GM19468 (cell line): ENCODE measurements at regions not wholly inside any gene's neighbourhood (a gene's known extent, or its start where the extent isn't known, plus 50 kb on each side); places are given as distances from the start of the nearest gene placed in this dataset.

ENCODE experiments used
- ATAC-seq: cut with Tn5 transposase; IDR thresholded peaks from one replicate; pipeline ENCODE4 v1.9.1; 2021; ENCODE audit warnings: mild to moderate bottlenecking, moderate library complexity, moderate number of reproducible peaks; ENCODE audit not compliant: unreplicated experiment; ENCODE audit errors: extremely low read depth

DNA sequence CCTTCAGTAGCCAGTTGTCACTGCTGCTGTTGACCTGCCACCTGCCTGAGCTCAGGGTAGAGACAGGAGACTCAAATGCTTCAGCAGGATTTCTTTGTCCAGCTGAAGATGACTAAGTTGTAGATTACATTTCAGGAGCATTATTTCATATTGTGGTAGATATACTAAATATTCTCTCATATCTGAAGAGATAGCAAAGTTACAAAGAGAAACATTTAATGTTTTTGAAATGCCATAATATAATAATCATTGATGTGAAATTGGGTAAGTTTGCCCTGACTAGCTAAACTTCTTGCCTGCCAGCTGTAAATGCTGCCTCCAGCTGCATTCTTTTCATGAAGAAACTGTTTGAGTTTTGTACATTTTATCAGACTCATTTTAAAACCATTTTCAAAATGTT, 247.6 kb upstream of the CNKSR2 start:
- no peak for ATAC-seq

DNA sequence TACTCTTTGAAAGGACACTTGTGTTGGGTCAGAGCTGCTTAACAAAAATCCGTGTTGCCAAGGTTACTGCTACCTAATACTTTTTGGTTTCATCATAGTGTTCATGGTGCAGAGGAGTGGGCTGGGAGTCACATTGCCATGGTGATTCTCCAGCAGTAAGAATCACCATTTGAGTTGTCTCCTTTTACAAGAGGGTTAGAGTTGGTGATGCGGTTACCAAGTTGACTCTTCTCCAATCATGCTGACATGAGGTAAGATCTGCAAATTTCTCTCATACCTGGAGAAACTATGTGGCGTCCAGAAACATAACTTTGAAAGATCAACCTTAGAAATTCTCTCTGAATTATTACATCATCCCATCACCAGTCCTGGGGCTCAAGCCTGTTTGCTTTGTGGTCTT, 242.9 kb upstream of the CNKSR2 start:
- no peak for ATAC-seq

GRCh38 chrX:21131786-21132185, 242.4 kb upstream of the CNKSR2 start:
- no peak for ATAC-seq

DNA sequence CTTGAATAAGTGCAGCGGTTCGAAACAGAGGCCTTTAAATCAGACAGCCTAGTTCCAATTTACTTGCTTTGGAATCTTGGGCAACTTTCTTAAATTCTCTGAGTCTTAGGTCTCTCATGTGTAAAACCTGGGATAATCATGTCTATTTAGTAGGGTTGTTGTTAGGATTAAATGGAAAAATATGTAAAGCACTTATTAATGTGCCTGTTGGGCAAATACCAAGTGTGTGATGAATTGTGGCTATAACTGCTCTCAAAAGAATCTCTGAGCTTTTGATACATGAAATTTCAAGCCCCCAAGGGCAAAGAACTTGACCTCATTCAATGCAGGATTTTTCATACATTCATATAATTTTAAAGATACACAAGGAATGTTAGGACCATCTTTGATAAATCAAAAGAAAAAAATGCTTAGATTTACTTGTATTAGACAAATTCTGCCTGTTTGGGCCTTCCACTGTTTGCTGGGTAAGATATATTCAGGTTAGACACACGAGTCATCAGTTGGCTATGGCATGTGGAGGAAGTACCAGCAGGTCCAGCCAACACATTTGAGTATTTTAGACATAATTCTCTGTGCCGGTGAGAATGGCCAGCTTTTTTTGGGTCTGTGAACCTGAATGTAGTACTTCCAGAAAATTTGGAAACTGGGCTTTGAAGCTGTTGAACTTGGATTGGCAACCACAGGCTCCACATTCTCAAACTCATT, 241.4 kb upstream of the CNKSR2 start:
- no peak for ATAC-seq

- no peak for ATAC-seq
These were observed 224.0 kb upstream of the CNKSR2 start for GRCh38 chrX:21150208-21150607.

DNA sequence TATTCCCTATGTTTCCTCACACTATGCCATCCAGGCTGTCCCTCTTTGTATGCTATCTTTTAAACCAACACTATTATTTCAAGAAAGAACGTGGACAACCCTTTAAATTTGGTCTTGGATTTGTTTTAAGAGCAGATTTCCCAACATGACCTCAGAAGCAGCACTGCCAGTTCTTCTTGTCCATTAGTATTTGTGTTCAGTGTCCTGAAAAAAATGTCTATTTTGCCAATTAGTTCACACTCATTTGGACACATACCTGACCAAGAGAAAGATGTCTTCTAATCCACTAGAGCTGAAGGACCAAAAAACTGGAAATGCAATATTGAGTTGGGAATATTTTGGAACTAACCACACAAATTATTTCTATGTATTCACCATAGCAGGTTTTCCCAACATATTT, 223.2 kb upstream of the CNKSR2 start:
- ATAC-seq = no peak

DNA sequence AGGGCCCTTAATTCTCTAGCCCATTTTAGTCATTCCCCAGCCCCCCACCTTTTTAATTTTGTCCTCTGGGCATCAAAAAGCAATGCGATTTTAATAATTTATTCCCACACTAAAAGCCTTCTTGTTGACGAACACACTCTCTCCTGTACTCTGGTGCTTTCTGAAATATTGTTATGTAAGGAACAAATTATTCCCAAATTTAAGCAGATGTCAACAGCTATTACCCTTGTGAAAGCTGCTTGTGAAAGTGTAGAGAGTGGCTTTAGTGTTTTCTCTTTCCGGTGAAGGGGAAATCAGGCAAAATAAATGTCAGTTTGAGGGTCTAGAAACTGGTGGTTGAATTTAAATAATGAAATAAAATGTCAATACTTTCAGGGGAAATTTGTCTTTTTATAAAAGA, 221.2 kb upstream of the CNKSR2 start:
- no peak for ATAC-seq

GRCh38 chrX:21153503-21153902, 220.7 kb upstream of the CNKSR2 start:
- ATAC-seq = no peak

GRCh38 chrX:21155916-21156315, 218.3 kb upstream of the CNKSR2 start:
- no peak for ATAC-seq

GRCh38 chrX:21156632-21157031, 217.6 kb upstream of the CNKSR2 start:
- ATAC-seq = no peak

DNA sequence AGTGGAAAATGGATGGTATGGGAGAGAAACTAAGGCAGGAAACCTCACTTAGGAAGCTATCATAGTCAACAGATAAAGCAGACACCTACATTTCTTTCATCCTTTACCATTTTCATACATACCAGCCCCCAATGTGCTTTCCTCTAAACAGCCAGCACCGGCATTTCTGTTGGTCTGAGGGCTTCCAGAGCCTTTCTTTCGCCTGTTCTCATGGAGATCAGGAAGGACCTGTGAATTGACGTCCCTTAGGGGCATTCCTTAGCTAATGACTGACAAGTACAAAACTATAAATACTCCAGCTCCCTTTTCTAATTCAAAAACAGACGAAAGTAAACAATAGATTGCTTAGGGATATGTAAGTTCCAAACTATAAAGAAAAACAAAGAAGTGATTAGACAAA, 215.5 kb upstream of the CNKSR2 start:
- ATAC-seq = no peak

GRCh38 chrX:21166272-21166982, 207.8 kb upstream of the CNKSR2 start:
- no peak for ATAC-seq

DNA sequence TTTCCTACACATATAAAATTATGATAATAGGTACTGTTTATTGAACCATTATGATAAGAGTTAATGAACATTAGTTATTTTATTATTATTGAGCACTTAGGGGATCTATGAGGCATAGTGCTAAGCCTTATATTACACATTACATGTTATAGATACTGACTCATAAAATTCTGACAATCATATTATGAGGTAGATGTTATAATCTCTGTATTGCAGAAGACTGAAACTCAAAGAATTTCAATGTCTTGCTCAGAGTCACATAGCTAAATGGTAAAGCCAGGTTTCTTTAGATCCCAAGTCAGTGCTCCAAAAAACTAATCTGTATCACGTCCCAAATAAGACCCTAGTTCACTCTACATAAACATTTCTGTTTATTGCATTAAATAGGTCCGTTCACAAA, 207.2 kb upstream of the CNKSR2 start:
- no peak for ATAC-seq

DNA sequence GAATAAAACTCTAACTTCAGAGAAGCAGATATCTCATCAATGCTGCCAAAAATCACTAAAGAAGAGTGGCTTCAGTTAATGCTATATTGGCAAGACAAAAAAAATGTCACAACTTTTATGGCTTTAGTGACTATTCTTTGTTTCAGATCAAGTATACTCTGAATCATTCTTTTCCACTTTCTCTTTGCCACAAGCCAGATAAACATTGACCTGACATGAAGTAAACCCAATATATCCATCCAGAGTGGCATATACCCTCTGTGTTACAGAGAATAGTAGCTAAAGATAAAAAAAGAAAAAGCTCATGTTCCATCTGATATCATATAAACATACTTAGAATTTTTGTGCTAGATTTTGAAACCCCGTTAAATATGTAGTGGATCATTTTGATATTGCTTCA, 206.7 kb upstream of the CNKSR2 start:
- no peak for ATAC-seq

- no peak for ATAC-seq
These were observed 205.6 kb upstream of the CNKSR2 start for GRCh38 chrX:21168401-21169160.

- no peak for ATAC-seq
These were observed 203.0 kb upstream of the CNKSR2 start for GRCh38 chrX:21171181-21171580.

DNA sequence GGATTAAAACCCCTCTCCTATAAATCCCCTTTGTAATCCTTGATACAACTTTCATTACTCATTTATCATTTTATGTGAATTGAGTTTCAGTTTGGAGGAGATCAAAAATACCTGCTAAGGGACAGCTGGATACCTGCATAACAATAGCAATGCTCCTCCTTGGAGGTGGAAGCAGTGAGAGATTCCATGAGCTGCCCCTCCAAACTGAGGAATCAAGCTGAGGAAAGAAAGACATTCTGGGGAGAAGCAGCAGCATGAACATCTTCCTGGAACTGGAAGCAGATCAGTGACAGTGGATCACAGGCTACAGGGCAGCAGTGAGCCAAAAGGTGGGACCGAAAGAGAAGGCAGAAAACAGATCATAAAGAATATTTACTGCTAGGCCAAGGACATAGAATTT, 199.8 kb upstream of the CNKSR2 start:
- ATAC-seq = no peak

DNA sequence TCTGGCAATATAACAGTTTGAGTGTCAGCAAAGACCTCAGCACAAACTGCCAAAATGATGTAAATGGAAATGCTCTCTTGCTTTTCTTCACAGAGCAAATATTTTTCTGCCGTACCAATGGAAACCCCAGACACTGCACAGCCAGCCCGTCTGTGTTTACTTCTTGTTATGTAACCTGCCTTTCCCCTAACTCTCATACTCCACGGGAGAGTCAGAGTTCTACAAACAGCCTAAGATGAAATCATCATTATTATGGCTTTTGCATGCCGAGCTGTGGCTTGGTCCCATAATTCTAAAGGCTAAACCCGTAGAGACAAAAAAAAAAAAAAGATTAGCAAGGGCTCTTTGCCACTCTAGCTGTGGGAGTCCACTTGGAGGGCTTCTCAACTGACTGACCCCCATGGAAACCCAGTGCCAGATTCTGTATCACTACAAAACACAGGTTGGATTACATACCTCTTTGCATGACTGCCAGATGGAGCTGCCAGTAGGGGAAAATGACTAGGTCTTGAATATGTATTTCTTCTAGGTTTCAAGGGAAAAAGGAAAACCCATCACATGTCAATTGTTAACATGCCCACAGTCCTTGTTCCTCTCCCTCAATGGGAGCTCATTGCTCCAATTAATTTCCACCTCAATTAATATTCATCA, 197.2 kb upstream of the CNKSR2 start:
- no peak for ATAC-seq

DNA sequence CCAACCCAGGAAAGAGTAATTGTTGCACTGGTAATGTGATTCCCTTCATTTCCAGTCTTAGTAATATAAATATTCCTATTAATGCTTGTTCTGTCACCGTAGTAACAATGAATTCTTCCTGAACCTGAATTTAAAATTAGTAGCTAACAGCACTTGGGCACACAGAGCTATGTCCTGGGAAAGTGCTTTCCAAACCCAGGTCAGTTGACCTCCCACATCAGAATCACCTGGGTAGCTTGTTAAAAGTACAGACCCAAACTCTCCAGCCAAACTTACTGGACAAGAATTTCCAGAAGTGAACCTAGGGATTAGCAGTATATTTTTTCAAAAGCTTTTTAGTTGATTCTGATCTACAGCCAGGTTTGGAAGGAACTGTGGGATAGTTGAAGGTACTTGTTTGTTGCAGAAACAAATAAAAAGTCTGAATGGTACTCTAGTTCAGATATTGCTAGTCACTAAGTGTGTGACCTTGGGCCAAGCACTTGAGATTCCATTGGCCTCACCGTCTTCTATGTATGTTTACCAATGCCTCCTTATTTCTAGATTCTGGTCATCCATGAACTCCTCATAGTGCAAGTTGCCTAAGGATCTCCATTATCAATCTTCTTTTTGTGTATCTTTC, 192.9 kb upstream of the CNKSR2 start:
- no peak for ATAC-seq

DNA sequence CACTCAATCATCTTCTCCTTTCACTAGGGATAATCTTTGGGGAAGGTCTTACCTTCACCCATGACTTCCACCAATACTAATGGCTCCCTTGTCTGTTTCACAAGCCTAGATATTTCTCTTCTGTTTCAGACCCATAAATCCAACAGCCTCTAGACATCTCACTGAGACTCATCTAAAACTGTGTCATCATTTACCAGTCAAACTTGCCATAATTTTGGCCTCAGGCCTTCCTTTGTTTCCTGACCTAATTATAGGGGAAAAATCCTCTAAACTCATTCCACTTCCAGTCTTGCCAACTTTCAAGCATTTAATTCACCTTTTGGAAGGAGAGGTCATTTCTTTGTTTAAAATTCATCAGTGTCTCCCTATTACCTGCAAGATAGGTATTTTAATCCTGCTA, 181.0 kb upstream of the CNKSR2 start:
- no peak for ATAC-seq
